PC-9 (cell line): ENCODE measurements at regions not wholly inside any gene's neighbourhood (a gene's known extent, or its start where the extent isn't known, plus 50 kb on each side); places are given as distances from the start of the nearest gene placed in this dataset.

ENCODE experiments used
- BruUV-seq: library from RNA; stranded (reverse); fragments of 400-500 nt; replicated peaks from 2 replicates; lab custom pipeline; 2021; lab: Mats Ljungman, UMichigan
- CTCF ChIA-PET: fragments of 300-600 bp; sonication (Branson Sonifier 250); formaldehyde crosslinking; loops from one replicate; lab custom pipeline; 2022; ENCODE audit warnings: antibody characterized with exemption; lab: Charles Lee
- POLR2A ChIA-PET: fragments of 300-600 bp; sonication (Branson Sonifier 250); formaldehyde crosslinking; loops from one replicate; lab custom pipeline; 2022; ENCODE audit warnings: antibody characterized with exemption; ENCODE audit not compliant: unreplicated experiment; lab: Charles Lee
- DNase-seq, 2 experiments: peaks; one replicate each; pipeline versions ENCODE4 v3.0.0 to v3.0.0-alpha.2; 2015 to 2022; ENCODE audit warnings: mixed read lengths in 1 of 2
- H2AFZ ChIP-seq: fragments of 200-600 bp; sonication (generic); 2 replicates; pipeline ENCODE4 v1.8.1; 2017; ENCODE audit warnings: antibody characterized with exemption
- H3F3A ChIP-seq: fragments of 200-600 bp; sonication (generic); 2 replicates; pipeline ENCODE4 v1.8.1; 2017; ENCODE audit warnings: antibody characterized with exemption, mild to moderate bottlenecking, low read depth; ENCODE audit not compliant: insufficient read depth
- H3K27ac ChIP-seq: fragments of 200-600 bp; sonication (generic); 2 replicates; pipeline ENCODE4 v1.6.1; 2016; ENCODE audit warnings: mixed run types
- H3K27me3 ChIP-seq: fragments of 200-600 bp; sonication (generic); 2 replicates; pipeline ENCODE4 v1.6.1; 2016; ENCODE audit warnings: low read depth, mixed run types; ENCODE audit not compliant: insufficient read depth
- H3K36me3 ChIP-seq: fragments of 200-600 bp; sonication (generic); 2 replicates; pipeline ENCODE4 v1.6.1; 2016; ENCODE audit warnings: low read depth, mixed run types
- H3K4me1 ChIP-seq: fragments of 200-600 bp; sonication (generic); replicated peaks from 2 replicates; pipeline ENCODE4 v1.6.1; 2016; ENCODE audit warnings: mixed run types; ENCODE audit not compliant: insufficient read depth
- H3K4me2 ChIP-seq: fragments of 200-600 bp; sonication (generic); 2 replicates; pipeline ENCODE4 v1.6.1; 2017; ENCODE audit warnings: mixed run types
- H3K4me3 ChIP-seq: fragments of 200-600 bp; sonication (generic); 2 replicates; pipeline ENCODE4 v1.6.1; 2016; ENCODE audit warnings: mixed run types
- H3K79me2 ChIP-seq: fragments of 200-600 bp; sonication (generic); 2 replicates; pipeline ENCODE4 v1.6.1; 2017; ENCODE audit warnings: low read depth, mixed run types
- H3K9me2 ChIP-seq: fragments of 200-600 bp; sonication (generic); 2 replicates; pipeline ENCODE4 v1.8.1; 2017; ENCODE audit warnings: mild to moderate bottlenecking; ENCODE audit not compliant: insufficient read depth
- H3K9me3 ChIP-seq: fragments of 200-600 bp; sonication (generic); 2 replicates; pipeline ENCODE4 v1.8.1; 2016; ENCODE audit warnings: low read depth; ENCODE audit not compliant: insufficient read depth
- H4K20me1 ChIP-seq: fragments of 200-600 bp; sonication (generic); 2 replicates; pipeline ENCODE4 v1.8.1; 2017; ENCODE audit not compliant: insufficient read depth
- CTCF ChIP-seq: fragments of 200-600 bp; sonication (generic); conservative IDR thresholded peaks from 2 replicates; pipeline ENCODE4 v1.6.1; 2017; ENCODE audit warnings: mixed run types, antibody characterized with exemption, mild to moderate bottlenecking, moderate library complexity
- EZH2 ChIP-seq: fragments of 200-600 bp; sonication (generic); IDR thresholded peaks from 2 replicates; pipeline ENCODE4 v1.8.0; 2017; ENCODE audit warnings: antibody characterized with exemption, low read depth
- intact Hi-C: fragments of 100-400 bp; cut with micrococcal nuclease; formaldehyde crosslinking; loops from one replicate; pipeline ENCODE4 v1.10.0; 2022; ENCODE audit not compliant: unreplicated experiment

- Histone ChIP-seq H4K20me1 (no peaks in the 10 kb centered on the region), H3K4me1 (no peaks in the 10 kb centered on the region), H3K27me3 (no peaks in the 10 kb centered on the region), H3K27ac (no peak overlapping the region), H3K9me2 (no peaks in the 10 kb centered on the region; the same call in 1 of the 2 replicates), H3K9me3 (no peaks in the 10 kb centered on the region), H2AFZ (no peak overlapping the region), H3F3A (no peaks in the 10 kb centered on the region), H3K4me3 (no peak overlapping the region), H3K79me2 (no peaks in the 10 kb centered on the region), H3K36me3 (no peaks in the 10 kb centered on the region), H3K4me2 (no peak overlapping the region)
- no peak for DNase-seq
- POLR2A ChIA-PET, result no interaction called here
- TF ChIP-seq CTCF, result no peak
- no peak for TF ChIP-seq EZH2
- CTCF ChIA-PET, result no interaction called here
- BruUV-seq, result no TSS peak
- intact Hi-C loops, result no loop called here
Observed at GRCh38 chr21:15140321-15141019, 75.7 kb upstream of the NRIP1 start.

- no peak overlapping the region for H3K4me2 ChIP-seq
Observed at GRCh38 chr21:15141261-15141970, 76.6 kb upstream of the NRIP1 start.

GRCh38 chr21:15144026-15144425 lies 79.2 kb upstream of the NRIP1 start:
- POLR2A ChIA-PET, result no interaction called here
- intact Hi-C loops, result no loop called here

More at GRCh38 chr21:15141261-15141970, 76.6 kb upstream of the NRIP1 start:
- DNase-seq, result no peak
- Histone ChIP-seq H3K4me1 (no peaks in the 10 kb centered on the region), H3K9me2 (no peaks in the 10 kb centered on the region; the same call in 1 of the 2 replicates), H3K27ac (no peak overlapping the region), H3K9me3 (no peaks in the 10 kb centered on the region), H3F3A (no peaks in the 10 kb centered on the region), H3K79me2 (no peaks in the 10 kb centered on the region), H2AFZ (no peak overlapping the region), H4K20me1 (no peaks in the 10 kb centered on the region), H3K36me3 (no peaks in the 10 kb centered on the region), H3K27me3 (no peaks in the 10 kb centered on the region), H3K4me3 (no peak overlapping the region)
- ChIA-PET POLR2A (no interaction called here), CTCF (no interaction called here)
- intact Hi-C loops, result no loop called here
- TF ChIP-seq EZH2 (no peak), CTCF (no peak)
- BruUV-seq, result no TSS peak

More at GRCh38 chr21:15144026-15144425, 79.2 kb upstream of the NRIP1 start:
- CTCF ChIA-PET, result no interaction called here
- no peaks in the 10 kb centered on the region for H3F3A ChIP-seq
- DNase-seq, result no peak
- no peak overlapping the region for H3K4me3 ChIP-seq
- H2AFZ ChIP-seq, result no peak overlapping the region
- H4K20me1 ChIP-seq, result no peaks in the 10 kb centered on the region
- no peak overlapping the region for H3K4me2 ChIP-seq
- BruUV-seq, result no TSS peak
- H3K27ac ChIP-seq, result no peak overlapping the region
- H3K9me3 ChIP-seq, result no peaks in the 10 kb centered on the region
- no peaks in the 10 kb centered on the region for H3K36me3 ChIP-seq
- H3K4me1 ChIP-seq, result no peaks in the 10 kb centered on the region
- H3K27me3 ChIP-seq, result no peaks in the 10 kb centered on the region
- no peaks in the 10 kb centered on the region for H3K79me2 ChIP-seq
- no peak for TF ChIP-seq EZH2
- TF ChIP-seq CTCF, result no peak
- H3K9me2 ChIP-seq, result no peaks in the 10 kb centered on the region; the same call in 1 of the 2 replicates
